GM18873 (cell line): ENCODE measurements at regions not wholly inside any gene's neighbourhood (a gene's known extent, or its start where the extent isn't known, plus 50 kb on each side); places are given as distances from the start of the nearest gene placed in this dataset.

Experiments used
- ATAC-seq: cut with Tn5 transposase; IDR thresholded peaks from one replicate; pipeline ENCODE4 v1.9.1; 2021; ENCODE audit warnings: mild to moderate bottlenecking, moderate library complexity, moderate number of reproducible peaks; ENCODE audit not compliant: unreplicated experiment, low FRiP score

DNA sequence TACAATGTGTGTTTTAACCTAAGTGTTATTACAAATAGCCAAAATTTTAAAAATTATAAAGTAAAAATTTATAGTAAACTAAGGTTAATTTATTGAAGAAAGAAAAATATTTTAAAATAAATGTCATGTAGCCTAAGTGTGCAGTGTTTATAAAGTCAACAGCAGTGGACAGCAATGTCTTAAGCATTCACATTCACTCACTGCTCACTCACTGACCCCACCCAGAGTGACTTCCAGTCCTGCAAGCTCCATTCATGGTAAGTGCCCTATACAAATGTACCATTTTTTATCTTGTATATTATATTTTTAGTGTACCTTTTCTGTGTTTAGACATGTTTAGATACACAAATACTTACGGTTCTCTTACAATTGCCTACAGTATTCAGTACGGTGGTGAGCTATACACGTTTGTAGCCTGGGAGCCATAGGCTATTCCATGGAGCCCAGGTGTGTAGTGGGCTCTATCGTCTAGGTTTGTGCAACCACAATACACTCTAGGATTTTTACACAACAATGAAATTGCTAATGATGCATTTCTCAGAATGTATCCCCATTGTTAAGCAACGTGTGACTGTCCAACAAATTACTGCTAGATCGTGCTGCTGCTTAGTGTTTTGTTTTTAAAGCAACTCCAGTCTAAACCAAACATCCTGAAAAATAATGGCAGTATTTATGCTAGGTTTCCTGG is 108.9 kb upstream of the NAMPT start:
- ATAC-seq, result no peak

DNA sequence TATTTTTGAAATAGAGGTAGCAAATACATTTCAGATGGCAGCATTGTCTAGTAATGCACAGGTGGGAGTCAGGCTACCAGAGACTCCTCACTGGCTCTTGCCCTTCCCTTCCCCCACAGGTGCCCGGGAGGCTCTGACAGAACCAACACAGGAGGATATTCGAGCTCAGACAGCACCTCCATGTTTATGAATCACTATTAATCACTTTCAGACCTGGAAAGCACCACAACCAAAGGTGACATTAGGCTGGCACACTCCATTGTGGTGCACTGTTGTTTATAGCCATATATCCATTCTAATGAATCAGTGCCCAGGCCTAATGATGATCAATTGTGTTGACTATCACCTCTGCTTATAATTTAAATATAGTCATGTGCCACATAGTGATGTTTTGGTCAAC is 107.8 kb upstream of the NAMPT start:
- no peak for ATAC-seq

GRCh38 chr7:106392144-106392543 is 107.4 kb upstream of the NAMPT start:
- ATAC-seq, result no peak

DNA sequence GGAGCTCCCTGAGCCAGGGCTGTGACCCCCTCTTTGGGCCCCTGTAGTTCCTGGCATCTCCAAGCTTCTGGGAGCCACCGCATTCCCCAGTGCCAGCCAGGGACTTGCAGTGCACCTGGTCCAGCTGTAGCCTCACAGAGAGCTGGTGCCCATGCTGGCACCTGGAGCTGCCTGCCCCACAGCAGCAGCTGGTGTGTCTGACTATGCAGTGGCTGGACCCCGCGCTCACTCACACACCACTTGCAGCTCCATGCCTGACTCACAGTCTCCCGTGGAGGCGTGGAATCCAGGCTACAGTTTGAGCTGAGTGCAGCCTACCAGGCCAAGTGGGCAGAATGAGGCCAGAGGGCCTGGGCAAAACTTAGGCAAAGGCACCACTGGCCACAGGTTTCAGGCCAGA is 102.2 kb upstream of the NAMPT start:
- no peak for ATAC-seq

DNA sequence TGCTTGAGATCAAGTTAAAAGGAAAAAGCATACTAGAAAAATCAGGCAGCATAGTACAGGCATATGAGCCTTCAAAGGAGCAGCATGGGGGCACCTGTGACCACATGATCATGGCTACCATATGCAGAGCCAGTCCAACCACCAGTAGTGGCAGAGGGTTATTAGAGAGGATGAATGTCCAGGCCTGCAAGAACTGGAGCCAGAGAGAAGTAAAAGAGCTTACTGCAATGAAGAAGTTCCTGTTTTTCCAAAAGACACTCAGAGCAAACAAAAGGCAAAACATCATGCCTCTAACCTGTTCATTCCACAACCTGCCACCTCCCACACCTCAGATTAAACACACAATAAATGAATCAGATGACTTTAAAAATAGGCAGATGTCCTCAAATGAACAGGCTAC is 99.6 kb upstream of the NAMPT start:
- ATAC-seq, result no peak

GRCh38 chr7:106382929-106383328 is 98.1 kb upstream of the NAMPT start:
- no peak for ATAC-seq

DNA sequence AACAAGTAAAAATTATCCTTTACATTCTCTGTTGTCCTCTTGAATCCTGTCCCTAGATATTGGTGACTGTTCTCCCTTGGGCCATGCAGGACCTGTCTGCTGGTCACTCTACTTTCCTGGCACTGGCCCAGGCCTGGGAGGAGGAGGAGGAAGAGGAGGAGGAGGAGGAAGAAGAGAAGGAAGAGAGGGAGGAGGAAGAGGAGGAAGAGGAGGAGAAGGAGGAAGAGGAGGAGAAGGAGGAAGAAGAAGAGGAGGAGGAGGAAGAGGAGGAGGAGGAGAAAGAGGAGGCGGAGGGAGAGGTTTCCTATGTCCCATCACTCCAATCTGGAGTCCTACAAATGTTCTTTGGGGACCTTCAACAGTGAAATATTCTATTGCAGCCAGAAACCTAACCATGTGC is 97.3 kb upstream of the NAMPT start:
- ATAC-seq, result no peak

DNA sequence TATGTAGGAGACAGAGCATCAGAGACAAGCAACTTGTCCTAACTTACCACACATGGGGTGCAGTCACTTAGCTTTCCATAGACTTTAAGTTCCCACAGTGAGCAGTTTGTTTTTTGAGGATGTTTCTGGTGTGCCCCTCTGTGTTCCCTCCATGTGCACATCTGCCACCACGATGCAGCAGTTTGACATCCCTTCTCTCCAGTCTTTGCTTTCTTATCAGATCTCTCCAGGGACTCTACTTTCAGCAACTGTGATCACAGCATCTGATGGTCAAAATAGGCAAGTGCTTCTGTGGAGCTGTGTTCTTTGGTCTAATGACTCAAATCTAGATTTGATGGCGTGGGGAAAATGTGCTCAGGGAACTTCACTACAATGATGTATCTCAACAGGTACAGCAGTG is 96.5 kb upstream of the NAMPT start:
- no peak for ATAC-seq

DNA sequence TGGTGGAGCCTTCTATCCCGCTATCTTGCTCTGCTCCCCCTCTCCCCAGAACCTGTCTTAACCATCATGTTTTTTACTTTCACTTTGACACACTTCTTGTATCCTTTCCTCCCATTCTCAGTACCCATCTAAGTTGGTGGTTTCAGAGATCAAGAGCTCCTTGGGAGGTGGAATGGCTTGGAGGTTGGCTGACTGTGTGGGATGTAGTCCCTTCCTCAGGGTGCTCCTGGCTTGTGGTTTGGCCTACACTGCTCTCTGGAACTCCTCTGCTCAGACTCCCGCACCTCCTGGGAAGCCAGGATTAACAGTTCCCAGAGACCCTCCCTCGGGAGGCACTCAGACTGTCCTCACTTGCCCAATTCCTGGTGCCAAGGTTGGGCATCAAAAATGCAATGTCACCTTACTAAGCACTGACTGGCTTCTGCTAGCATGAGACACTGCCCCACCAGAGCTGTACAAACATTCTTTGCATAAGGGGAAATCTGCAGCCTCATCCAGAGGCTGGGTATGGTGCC is 93.1 kb upstream of the NAMPT start:
- no peak for ATAC-seq

- no peak for ATAC-seq
Measured at GRCh38 chr7:106376026-106376799, 91.4 kb upstream of the NAMPT start.

DNA sequence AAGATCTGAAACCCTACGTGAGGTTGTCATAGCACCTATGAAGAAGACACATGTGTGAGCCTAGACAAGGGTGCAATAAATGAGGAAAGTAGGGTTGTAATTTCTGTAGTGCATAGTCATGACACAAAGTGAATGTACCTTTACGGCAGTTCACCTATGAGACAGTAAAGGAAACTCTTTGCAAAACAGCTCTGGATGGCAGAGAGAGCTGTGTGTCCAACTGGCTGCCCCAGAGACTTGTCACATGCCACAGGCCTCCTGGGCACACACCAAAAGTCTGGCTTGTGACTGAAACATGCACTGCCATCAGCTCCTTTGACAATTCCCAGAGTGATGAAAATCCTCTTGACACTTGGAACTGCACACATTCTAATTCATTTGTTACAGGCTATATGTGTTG is 90.7 kb upstream of the NAMPT start:
- ATAC-seq, result no peak

- no peak for ATAC-seq
Measured at GRCh38 chr7:106374437-106374836, 89.7 kb upstream of the NAMPT start.

DNA sequence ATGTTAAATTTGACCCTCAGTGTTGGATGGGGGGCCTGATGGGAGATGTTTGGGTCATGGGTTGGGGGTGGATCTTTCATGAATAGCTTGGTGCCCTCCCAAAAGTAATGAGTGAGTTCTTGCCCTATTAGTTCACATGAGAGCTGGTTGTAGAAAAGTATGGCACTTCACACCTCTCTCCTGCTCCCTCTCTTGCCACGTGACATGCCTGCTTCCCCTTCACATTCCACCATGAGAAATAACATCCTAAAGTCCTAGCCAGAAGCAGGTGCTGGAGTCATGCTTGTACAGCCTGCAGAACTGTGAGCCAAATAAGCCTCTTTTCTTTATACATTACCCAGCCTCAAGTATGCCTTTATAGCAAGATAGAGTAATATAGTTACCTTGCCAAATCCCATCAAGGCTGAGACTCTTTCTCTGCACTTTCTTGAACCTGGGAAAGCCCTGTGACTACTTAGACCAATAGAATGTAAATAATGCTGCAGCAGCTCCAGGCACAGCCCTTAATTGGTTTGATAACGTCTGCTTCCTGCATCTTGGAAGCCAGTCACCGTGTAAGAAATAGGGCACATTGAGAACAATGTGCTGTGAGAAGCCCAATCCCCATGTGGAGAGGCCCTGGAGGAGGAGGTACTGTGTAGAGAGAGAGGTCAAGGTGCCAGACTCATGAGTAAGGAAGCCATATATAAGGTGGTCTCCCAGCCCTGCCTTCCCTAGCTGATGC is 88.0 kb upstream of the NAMPT start:
- no peak for ATAC-seq

GRCh38 chr7:106372126-106372525 is 87.3 kb upstream of the NAMPT start:
- ATAC-seq, result no peak

GRCh38 chr7:106371629-106372028 is 86.8 kb upstream of the NAMPT start:
- no peak for ATAC-seq

- no peak for ATAC-seq
Measured at GRCh38 chr7:106370542-106370941, 85.8 kb upstream of the NAMPT start.

DNA sequence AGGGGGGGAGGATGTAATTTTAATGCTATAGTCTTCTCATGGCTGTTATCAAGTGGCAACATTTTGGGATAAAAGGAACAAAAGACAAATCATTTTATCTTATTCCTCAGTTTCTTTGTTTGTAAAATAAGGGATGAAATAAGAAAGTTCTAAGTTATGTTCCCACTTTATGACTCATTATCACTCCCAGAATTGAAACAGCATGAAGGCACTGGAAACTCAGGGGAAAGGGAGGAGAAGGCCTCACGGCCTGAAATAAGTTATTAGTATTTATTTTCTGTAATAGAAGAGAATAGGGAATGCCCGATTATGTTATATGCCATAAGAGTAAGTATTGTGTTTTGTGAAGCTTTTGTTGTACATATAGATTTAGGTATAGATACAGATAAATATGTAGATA is 85.0 kb upstream of the NAMPT start:
- no peak for ATAC-seq

DNA sequence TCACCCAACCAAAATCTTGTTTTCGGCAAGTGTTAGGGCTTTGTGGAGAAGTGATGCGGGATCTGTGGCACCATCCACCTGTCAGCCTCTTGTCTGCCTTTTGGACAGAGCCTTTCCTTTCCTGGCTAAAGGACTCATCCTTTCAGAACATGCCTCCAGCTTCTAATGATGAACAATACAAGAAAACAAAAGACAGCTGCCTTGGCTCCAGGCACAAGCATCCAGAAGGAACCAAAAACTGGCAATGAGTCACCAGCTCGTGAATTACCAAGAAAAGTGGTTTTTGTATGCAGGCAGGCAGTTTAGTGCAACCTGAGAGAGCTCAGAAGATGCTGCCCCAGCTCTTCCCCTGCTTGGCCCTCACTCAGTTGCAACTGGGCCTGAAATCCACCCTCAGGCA is 84.6 kb upstream of the NAMPT start:
- ATAC-seq, result no peak

DNA sequence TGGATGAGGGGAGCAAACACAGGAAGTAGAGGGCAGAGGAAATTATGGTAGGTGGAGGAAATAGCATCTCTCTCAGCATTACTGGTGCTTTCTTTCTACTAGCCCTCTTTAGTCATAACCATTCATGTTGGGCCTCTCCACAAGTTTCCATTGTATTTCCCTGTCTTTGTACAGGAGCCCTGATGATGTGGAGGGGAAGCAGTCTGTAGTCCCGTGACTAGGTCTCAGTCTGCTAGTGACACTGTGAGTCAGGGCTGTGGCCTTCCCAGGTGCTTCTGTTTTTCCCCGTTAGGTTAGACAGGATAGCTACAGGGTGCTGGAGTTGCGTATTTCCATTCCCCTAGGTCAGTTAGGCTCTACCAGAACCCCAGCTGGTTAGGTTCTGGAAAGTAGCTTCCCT is 82.9 kb upstream of the NAMPT start:
- ATAC-seq, result no peak

- ATAC-seq, result no peak
Measured at GRCh38 chr7:106367018-106367420, 82.2 kb upstream of the NAMPT start.

DNA sequence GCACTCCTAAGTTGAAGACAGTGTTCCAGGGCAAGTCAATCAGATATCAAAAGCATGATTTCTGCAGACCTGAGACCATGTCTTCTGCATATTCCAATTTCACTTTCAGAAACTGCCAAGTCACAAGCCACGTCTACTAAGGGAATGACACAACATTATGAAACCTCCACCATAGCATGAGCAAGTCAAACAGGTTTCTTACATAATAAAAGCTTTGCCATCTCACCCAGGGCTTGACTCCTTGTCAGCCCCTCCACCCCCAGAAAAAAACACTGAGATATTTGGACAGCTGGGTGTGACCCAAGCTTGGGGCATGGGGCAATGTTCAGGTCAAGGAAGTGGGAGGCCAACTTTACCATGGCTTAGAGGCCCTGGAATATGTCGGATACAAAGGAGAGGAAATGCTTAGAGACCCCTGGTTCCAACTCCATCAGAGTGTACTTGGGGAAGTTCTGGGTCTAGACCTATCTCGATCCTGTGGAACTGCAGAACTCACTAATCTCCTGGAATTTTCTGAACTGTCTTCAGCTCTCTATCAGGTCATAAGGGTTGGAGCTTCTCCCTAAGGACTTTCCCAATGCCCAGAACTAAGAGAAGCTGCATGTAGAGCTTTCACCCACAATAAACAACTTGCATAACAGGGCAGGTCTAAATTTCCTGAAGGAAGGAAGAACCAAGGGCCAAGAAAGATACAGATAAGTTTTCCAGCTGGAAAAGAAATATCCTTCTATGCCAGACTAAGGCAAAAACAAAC is 80.6 kb upstream of the NAMPT start:
- ATAC-seq, result peak; percentile 86
